GM23248 (cell line): ENCODE measurements at regions not wholly inside any gene's neighbourhood (a gene's known extent, or its start where the extent isn't known, plus 50 kb on each side); places are given as distances from the start of the nearest gene placed in this dataset.

ENCODE experiments used
- DNase-seq: peaks from one replicate; pipeline ENCODE4 v3.0.0-alpha.2; 2015
- H2AFZ ChIP-seq: fragments of 200-600 bp; sonication (generic); 2 replicates; pipeline ENCODE4 v1.6.1; 2016; ENCODE audit warnings: antibody characterized with exemption
- H3F3A ChIP-seq: fragments of 200-600 bp; sonication (generic); 2 replicates; pipeline ENCODE4 v1.6.1; 2016; ENCODE audit warnings: mild to moderate bottlenecking, antibody characterized with exemption, mixed run types; ENCODE audit not compliant: insufficient read depth
- H3K27ac ChIP-seq: fragments of 200-600 bp; sonication (generic); 2 replicates; pipeline ENCODE4 v1.5.1; 2016; ENCODE audit warnings: mild to moderate bottlenecking
- H3K27me3 ChIP-seq: fragments of 200-600 bp; sonication (generic); replicated peaks from 2 replicates; pipeline ENCODE4 v1.6.1; 2016; ENCODE audit warnings: mild to moderate bottlenecking; ENCODE audit not compliant: insufficient read depth
- H3K36me3 ChIP-seq: fragments of 200-600 bp; sonication (generic); 2 replicates; pipeline ENCODE4 v1.6.1; 2016; ENCODE audit warnings: low read depth, mild to moderate bottlenecking
- H3K4me1 ChIP-seq: fragments of 200-600 bp; sonication (generic); 2 replicates; pipeline ENCODE4 v1.6.1; 2016; ENCODE audit warnings: mild to moderate bottlenecking; ENCODE audit not compliant: insufficient read depth
- H3K4me2 ChIP-seq: fragments of 200-600 bp; sonication (generic); one replicate; pipeline ENCODE4 v1.6.1; 2016; ENCODE audit warnings: mild to moderate bottlenecking; ENCODE audit not compliant: unreplicated experiment
- H3K4me3 ChIP-seq: fragments of 200-600 bp; sonication (generic); 2 replicates; pipeline ENCODE4 v1.5.1; 2016; ENCODE audit warnings: mild to moderate bottlenecking
- H3K79me2 ChIP-seq: fragments of 200-600 bp; sonication (generic); 2 replicates; pipeline ENCODE4 v1.6.1; 2016; ENCODE audit warnings: mild to moderate bottlenecking; ENCODE audit not compliant: insufficient read depth
- H3K9ac ChIP-seq: fragments of 200-600 bp; sonication (generic); 2 replicates; pipeline ENCODE4 v1.6.1; 2016; ENCODE audit warnings: mild to moderate bottlenecking
- H3K9me2 ChIP-seq: fragments of 200-600 bp; sonication (generic); 2 replicates; pipeline ENCODE4 v1.6.1; 2016; ENCODE audit warnings: mixed run types, mild to moderate bottlenecking, moderate library complexity; ENCODE audit not compliant: insufficient read depth
- H3K9me3 ChIP-seq: fragments of 200-600 bp; sonication (generic); one replicate; pipeline ENCODE4 v1.6.1; 2017; ENCODE audit warnings: low read depth
- H4K20me1 ChIP-seq: fragments of 200-600 bp; sonication (generic); 2 replicates; pipeline ENCODE4 v1.6.0; 2016; ENCODE audit not compliant: insufficient read depth
- EZH2 ChIP-seq: fragments of 200-600 bp; sonication (generic); IDR thresholded peaks from 2 replicates; pipeline ENCODE4 v1.6.1; 2018; ENCODE audit warnings: antibody characterized with exemption, mild to moderate bottlenecking; ENCODE audit not compliant: insufficient read depth, poor library complexity, severe bottlenecking
- EZH2phosphoT487 ChIP-seq: fragments of 200-600 bp; sonication (generic); IDR thresholded peaks from 2 replicates; pipeline ENCODE4 v1.6.1; 2018; ENCODE audit warnings: antibody characterized with exemption, moderate library complexity, mild to moderate bottlenecking, low read depth; ENCODE audit not compliant: insufficient read depth
- WGBS, 2 experiments: methylation state at CpG; one replicate each; pipeline ENCODE4 v1.1.6; 2015 to 2017; ENCODE audit warnings: low lambda C conversion rate in 2 of 2, low coverage in 1 of 2; ENCODE audit errors: missing lambda C conversion rate in 2 of 2; 5-methylcytosine and 5-hydroxymethylcytosine counted together
- in situ Hi-C: fragments of 300-500 bp; cut with MboI; formaldehyde crosslinking; loops from 2 replicates; pipeline ENCODE4 v1.15.0; 2020

DNA sequence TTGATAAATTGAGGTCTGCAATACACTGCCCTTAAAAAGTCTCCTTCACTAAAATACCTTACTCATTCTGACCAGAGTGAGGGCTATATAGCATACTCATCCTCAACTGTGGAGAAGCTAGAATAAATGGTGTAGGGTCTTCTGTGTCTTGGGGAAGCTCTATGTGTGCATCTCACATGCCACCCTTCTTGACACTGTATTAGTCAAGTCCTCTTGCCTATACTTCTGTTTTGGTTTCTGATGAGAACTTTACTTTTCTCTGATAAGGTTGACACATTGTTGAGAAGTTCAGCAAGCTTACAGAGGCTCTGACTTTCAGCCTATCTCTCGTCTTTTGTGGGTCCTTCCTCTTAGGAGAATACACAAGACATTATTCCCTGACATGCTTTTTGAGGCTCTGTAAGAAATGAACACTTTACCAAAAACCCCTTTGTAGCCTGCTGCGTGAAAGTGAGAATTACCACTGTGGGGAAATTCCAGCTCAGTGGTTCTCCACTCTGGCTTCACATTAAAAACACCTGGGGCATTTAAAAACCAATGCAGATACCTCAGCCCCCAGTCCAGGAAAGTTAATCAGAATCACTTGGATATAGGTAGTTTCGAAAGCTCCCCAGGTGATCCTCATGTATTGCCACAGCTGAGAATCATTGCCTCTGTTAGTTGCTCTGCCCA lies 372.1 kb upstream of the HS3ST5 start:
- Histone ChIP-seq H3K79me2 (no peaks in the 10 kb centered on the region), H3K9me2 (no peaks in the 10 kb centered on the region), H3K9ac (no peak overlapping the region), H3F3A (no peaks in the 10 kb centered on the region), H3K4me1 (no peaks in the 10 kb centered on the region), H3K27me3 (no peaks in the 10 kb centered on the region), H3K4me2 (no peak overlapping the region), H2AFZ (no peak overlapping the region), H3K36me3 (no peaks in the 10 kb centered on the region), H3K27ac (no peak overlapping the region), H3K9me3 (no peaks in the 10 kb centered on the region), H4K20me1 (no peaks in the 10 kb centered on the region), H3K4me3 (no peak overlapping the region)
- WGBS, 2 experiments, result 2 to 7% methylated on average over 3 of the region's 3 CpGs
- TF ChIP-seq EZH2 (no peak), EZH2phosphoT487 (no peak)
- DNase-seq, result no peak
- in situ Hi-C loops, result no loop called here

DNA sequence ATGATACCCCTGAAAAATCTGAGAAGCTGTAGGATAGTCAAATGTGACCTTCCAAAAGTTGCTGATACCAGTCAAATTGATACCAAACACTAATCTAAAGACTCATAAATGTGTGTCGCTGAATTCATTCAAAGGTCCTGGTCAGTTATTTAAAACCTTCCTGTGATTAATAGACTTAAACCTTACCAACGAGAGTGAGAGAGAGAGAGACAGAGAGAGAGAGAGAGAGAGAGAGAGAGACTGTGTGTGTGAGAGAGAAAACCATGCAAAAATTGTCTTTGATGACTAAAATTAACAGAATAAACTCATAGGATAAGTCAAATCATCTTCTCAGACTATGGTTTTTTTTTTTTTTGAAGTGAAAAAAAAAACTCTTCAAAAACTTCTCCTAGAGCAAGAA lies 370.9 kb upstream of the HS3ST5 start:
- TF ChIP-seq EZH2phosphoT487 (no peak), EZH2 (no peak)
- 19 to 30% methylated on average over 2 of the region's 2 CpGs for WGBS, 2 experiments
- in situ Hi-C loops, result no loop called here

GRCh38 chr6:114712129-114712662 lies 369.4 kb upstream of the HS3ST5 start:
- no peak overlapping the region for H3K4me2 ChIP-seq
- no peak overlapping the region for H2AFZ ChIP-seq
- TF ChIP-seq EZH2phosphoT487 (no peak), EZH2 (no peak)
- H3K27me3 ChIP-seq, result no peaks in the 10 kb centered on the region
- no peaks in the 10 kb centered on the region for H3K79me2 ChIP-seq
- H3K36me3 ChIP-seq, result no peaks in the 10 kb centered on the region
- no peak for DNase-seq
- no peak overlapping the region for H3K27ac ChIP-seq
- in situ Hi-C loops, result no loop called here
- H3K4me1 ChIP-seq, result no peaks in the 10 kb centered on the region
- H3K9ac ChIP-seq, result no peak overlapping the region
- no peaks in the 10 kb centered on the region for H3K9me3 ChIP-seq
- no peaks in the 10 kb centered on the region for H3K9me2 ChIP-seq
- no peaks in the 10 kb centered on the region for H4K20me1 ChIP-seq
- H3F3A ChIP-seq, result no peaks in the 10 kb centered on the region
- H3K4me3 ChIP-seq, result no peak overlapping the region
- 63 to 68% methylated on average over 1 of the region's 1 CpG for WGBS, 2 experiments

More for the DNA sequence above, 370.9 kb upstream of the HS3ST5 start:
- Histone ChIP-seq H2AFZ (no peak overlapping the region), H3K36me3 (no peaks in the 10 kb centered on the region), H3F3A (no peaks in the 10 kb centered on the region), H3K9ac (no peak overlapping the region), H3K79me2 (no peaks in the 10 kb centered on the region), H4K20me1 (no peaks in the 10 kb centered on the region), H3K9me2 (no peaks in the 10 kb centered on the region), H3K4me1 (no peaks in the 10 kb centered on the region), H3K27me3 (no peaks in the 10 kb centered on the region), H3K4me2 (no peak overlapping the region), H3K4me3 (no peak overlapping the region), H3K27ac (no peak overlapping the region), H3K9me3 (no peaks in the 10 kb centered on the region)
- DNase-seq, result no peak

GRCh38 chr6:114707081-114707620 lies 364.3 kb upstream of the HS3ST5 start:
- H3K9me2 ChIP-seq, result no peaks in the 10 kb centered on the region
- H2AFZ ChIP-seq, result no peak overlapping the region
- no peak for DNase-seq
- H3K9me3 ChIP-seq, result no peaks in the 10 kb centered on the region
- H3K27me3 ChIP-seq, result no peaks in the 10 kb centered on the region
- H3K9ac ChIP-seq, result no peak overlapping the region
- no peaks in the 10 kb centered on the region for H3K4me1 ChIP-seq
- no peaks in the 10 kb centered on the region for H3K36me3 ChIP-seq
- no peak overlapping the region for H3K27ac ChIP-seq
- H3K4me3 ChIP-seq, result no peak overlapping the region
- WGBS, 2 experiments, result 24 to 25% methylated on average over 5 of the region's 5 CpGs
- in situ Hi-C loops, result no loop called here
- H4K20me1 ChIP-seq, result no peaks in the 10 kb centered on the region
- H3K4me2 ChIP-seq, result no peak overlapping the region
- TF ChIP-seq EZH2phosphoT487 (no peak), EZH2 (no peak)
- no peaks in the 10 kb centered on the region for H3K79me2 ChIP-seq
- H3F3A ChIP-seq, result no peaks in the 10 kb centered on the region
